ENCODE measurements at regions not wholly inside any gene's neighbourhood (a gene's known extent, or its start where the extent isn't known, plus 50 kb on each side); places are given as distances from the start of the nearest gene placed in this dataset.

DNA sequence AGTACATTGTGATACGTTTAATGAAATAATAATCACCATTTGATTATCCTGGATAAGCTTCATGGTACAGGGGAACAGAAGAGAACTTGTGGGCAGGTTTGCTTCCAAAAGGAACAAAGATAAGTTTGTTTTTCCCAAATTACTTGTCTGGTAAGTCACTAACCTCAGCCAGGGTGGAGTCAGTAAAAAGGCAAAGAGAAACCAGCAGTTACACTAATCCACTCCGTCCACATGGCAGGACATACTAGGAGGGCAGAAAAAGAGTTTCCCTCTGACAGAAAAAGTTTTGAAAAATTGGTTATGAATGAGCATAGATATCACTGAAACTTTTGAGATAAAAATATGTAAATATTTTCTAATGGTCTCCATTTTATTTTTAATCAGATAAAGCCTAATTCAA, 285.9 kb downstream of the IL15 start:
- no peak for DNase-seq

DNA sequence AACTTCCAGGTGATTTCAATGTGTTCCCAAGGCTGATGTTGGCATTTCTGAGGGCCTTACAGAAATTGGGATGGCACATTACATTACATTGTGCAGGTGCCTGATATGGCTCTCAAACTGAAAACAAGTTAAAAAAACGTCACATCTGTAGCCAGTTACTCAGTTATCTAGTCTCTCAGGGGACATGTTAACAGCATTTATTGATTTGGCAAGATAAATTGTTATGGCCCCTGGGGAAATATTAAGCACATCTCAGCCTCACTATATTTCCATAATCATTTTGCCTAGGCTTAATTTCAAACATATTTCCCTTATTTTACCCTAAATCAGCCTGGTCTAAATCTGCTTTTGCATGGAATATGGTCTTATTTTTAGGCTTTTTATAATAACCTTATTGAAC, 290.0 kb downstream of the IL15 start:
- DNase-seq, result no peak

DNA sequence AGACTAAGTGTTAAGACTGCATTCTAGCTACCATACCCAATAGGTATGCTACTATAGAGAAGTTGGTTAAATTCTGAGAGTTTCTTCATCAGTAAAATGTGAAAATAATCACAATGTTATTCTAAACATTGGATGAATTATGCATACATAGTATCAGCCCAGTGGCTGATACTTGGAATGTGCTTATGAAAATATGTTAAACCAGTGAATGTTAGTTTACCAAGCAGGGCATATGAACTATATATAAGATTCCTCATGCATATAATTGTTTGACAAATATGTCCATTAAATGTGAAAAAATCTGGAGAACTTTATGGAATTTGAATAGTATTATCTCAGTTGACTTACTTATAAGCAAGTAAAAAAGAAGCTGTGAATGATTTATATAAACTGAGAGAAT, 296.1 kb downstream of the IL15 start:
- DNase-seq, result no peak

DNA sequence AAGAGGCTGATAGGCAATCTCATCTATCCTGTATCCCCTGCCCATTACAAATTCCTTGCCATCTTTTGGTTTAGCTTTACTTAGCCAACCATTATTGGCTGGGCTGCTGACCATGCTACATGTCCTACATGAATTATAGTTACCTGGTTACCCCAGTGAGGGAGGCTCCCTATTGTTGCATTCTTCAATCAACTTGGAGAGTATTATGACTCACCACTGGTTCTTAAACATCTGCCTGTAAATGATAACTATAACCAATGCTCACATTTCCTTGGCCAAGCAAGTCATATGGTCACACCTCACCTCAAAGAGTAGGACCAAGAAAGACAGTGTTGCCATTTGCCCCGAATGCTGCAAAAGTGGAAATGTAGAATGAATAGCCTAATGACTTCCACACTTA, 297.6 kb downstream of the IL15 start:
- no peak for DNase-seq

DNA sequence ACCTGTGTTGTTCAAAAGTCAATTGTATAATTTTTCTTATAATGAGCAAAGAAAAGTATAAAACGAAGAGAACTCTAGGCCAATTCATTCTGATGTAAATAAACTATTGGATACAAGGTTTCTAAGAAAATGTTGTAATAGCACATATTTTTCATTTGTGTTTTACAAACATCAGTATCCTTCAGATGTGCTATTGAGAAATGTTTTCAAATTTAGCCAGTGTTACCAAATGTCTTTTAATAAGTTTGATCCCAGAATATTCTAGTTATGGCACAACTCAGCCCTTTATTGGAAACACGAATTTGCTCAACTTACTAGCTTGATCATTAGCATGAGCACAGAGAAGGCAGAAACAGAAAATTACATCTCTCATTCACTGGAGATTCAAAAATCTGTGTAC, 319.3 kb downstream of the IL15 start:
- no peak for DNase-seq

DNA sequence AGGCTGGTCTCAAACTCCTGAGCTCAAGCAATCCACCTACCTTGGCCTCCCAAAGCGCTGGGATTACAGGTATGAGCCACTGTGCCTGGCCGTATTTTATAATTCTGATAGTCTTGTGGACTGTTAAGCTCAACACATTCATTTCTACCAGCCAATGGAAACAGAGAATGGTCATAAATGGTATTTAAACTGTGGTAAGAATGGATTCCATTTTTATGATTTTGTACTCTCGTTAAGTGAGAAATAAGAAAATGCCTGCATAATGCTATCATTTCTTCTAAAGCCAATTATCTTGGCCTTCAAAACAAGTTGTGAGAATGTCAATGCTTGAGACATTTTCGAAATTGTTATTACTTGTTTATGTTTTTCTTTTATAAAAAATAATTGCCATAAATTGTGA, 321.0 kb downstream of the IL15 start:
- no peak for DNase-seq

DNA sequence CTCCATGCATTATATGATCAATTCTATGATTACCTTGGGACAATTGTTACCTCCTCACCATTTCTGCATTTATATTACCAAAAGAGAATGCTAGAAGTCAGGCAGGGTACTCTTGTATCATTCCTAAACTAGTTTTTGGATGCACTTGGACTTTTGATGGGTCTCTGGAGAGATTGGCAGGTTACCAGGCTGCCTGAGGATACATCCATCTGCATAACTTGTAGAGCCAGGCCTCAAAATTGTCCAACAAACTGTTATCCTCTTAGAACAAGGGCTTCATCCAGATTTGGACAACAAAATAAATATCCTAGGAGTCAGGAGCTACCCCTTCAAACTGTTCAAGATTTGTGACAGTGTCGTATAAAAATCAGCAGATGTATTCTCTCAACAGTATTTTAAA, 326.1 kb downstream of the IL15 start:
- DNase-seq, result no peak

DNA sequence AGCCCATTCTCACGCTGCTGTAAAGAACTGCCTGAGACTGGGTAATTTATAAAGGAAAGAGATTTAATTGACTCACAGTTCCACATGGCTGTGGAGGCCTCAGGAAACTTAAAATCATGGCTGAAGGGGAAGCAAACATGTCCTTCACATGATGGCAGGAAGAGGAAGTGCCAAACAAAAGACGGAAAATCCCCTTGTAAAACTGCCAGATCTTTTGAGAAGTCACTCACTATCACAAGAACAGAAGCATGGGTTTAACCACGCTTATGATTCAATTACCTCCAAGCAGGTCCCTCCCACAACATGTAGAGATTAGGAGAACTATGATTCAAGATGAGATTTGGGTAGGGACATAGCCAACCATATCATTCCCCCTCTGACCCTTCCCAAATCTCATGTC, 335.5 kb downstream of the IL15 start:
- DNase-seq, result no peak

DNA sequence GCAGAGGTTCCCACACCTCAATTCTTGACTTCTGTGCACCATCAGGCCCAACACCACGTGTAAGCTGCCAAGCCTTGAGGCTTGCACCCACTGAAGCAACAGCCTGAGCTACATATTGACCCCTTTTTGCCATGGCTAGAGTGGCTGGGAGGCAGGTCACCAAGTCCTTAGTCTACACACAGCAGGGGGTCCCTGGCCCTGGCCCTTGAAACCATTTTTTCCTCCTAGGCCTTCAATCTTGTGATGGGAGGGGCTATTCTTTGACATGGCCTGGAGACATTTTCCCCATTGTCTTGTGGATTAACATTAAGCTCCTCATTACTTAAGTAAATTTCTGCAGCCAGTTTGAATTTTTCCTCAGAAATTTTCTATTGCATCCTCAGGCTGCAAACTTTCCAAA, 336.6 kb downstream of the IL15 start:
- no peak for DNase-seq

Data from NCI-H1417 treated with DMSO at 0.1 percent for 48 hours (cell line).